GM12878 (cell line): ENCODE measurements at regions not wholly inside any gene's neighbourhood (a gene's known extent, or its start where the extent isn't known, plus 50 kb on each side); places are given as distances from the start of the nearest gene placed in this dataset.

Source experiments
- ATAC-seq: fragments of 200-7000 bp; cut with Tn5 transposase; 3 replicates; pipeline ENCODE4 v1.9.1; 2020; ENCODE audit warnings: mild to moderate bottlenecking, moderate library complexity
- BruUV-seq: library from RNA; stranded (reverse); fragments of 400-500 nt; replicated peaks from 2 replicates; lab custom pipeline; 2021; lab: Mats Ljungman, UMichigan
- CTCF ChIA-PET: fragments of 300-600 bp; sonication (Branson Sonifier 250); formaldehyde crosslinking; extraction: SDS; loops from one replicate; lab custom pipeline; 2021; ENCODE audit warnings: inconsistent platforms; lab: Yijun Ruan, JAX
- POLR2A ChIA-PET: fragments of 350-600 bp; formaldehyde crosslinking; extraction: SDS; loops from one replicate; lab custom pipeline; 2021; ENCODE audit warnings: inconsistent platforms; lab: Charles Lee
- RAD21 ChIA-PET: fragments of 300-600 bp; sonication (Branson Sonifier 250); formaldehyde crosslinking; loops from one replicate; lab custom pipeline; 2023; ENCODE audit warnings: antibody characterized with exemption; ENCODE audit not compliant: unreplicated experiment; lab: Charles Lee
- SMC1A ChIA-PET: fragments of 300-600 bp; sonication (Branson Sonifier 250); formaldehyde crosslinking; loops from one replicate; lab custom pipeline; 2023; ENCODE audit not compliant: unreplicated experiment, uncharacterized antibody; lab: Charles Lee
- DNase-seq: peaks from one replicate; pipeline ENCODE4 v3.0.0-alpha.2; 2011; ENCODE audit warnings: low read depth, low spot score
- FAIRE-seq: peaks from 3 replicates; lab custom pipeline; 2011; peaks lifted over from hg19 to GRCh38; lab: Jason Lieb, UNC
- H2AFZ ChIP-seq: 2 replicates; pipeline ENCODE4 v1.6.0; 2011; ENCODE audit warnings: low read depth, low read length, control low read depth; ENCODE audit not compliant: control insufficient read depth
- H3K27ac ChIP-seq: 2 replicates; pipeline ENCODE4 v1.5.1; 2011; ENCODE audit warnings: control low read depth; ENCODE audit not compliant: control insufficient read depth, insufficient read depth
- H3K27me3 ChIP-seq, 2 experiments: replicated peaks in 1 of 2; 2 replicates each; pipeline versions ENCODE4 v1.6.0 to v1.6.1; 2011; ENCODE audit warnings: low read length in 1 of 2; ENCODE audit not compliant: control insufficient read depth in 2 of 2, insufficient read depth in 2 of 2
- H3K36me3 ChIP-seq, 2 experiments: 2 replicates each; pipeline ENCODE4 v1.5.1; 2011; ENCODE audit warnings: low read length in 1 of 2; ENCODE audit not compliant: control insufficient read depth in 2 of 2, insufficient read depth in 2 of 2
- H3K4me1 ChIP-seq: 2 replicates; pipeline ENCODE4 v1.6.1; 2011; ENCODE audit warnings: mild to moderate bottlenecking, low read length, moderate library complexity, mixed read lengths; ENCODE audit not compliant: control insufficient read depth, insufficient read depth
- H3K4me2 ChIP-seq: 2 replicates; pipeline ENCODE4 v1.6.0; 2011; ENCODE audit warnings: control low read depth; ENCODE audit not compliant: control insufficient read depth, insufficient read depth
- H3K4me3 ChIP-seq: fragments of 200-600 bp; sonication (generic); 2 replicates; pipeline ENCODE4 v1.5.1; 2016
- H3K79me2 ChIP-seq: 2 replicates; pipeline ENCODE4 v1.6.0; 2011; ENCODE audit warnings: low read length; ENCODE audit not compliant: control insufficient read depth, insufficient read depth
- H3K9ac ChIP-seq: 2 replicates; pipeline ENCODE4 v1.8.0; 2011; ENCODE audit warnings: low read length, control low read depth, mixed read lengths; ENCODE audit not compliant: control insufficient read depth, insufficient read depth
- H3K9me3 ChIP-seq: replicated peaks from 3 replicates; pipeline ENCODE4 v1.5.1; 2011; ENCODE audit warnings: mild to moderate bottlenecking, low read length; ENCODE audit not compliant: control insufficient read depth, insufficient read depth
- H4K20me1 ChIP-seq: 2 replicates; pipeline ENCODE4 v1.6.0; 2011; ENCODE audit not compliant: control insufficient read depth, insufficient read depth
- NFYA ChIP-seq: IDR thresholded peaks from 2 replicates; pipeline ENCODE4 v1.6.1; 2011; ENCODE audit warnings: low read depth, mild to moderate bottlenecking, low read length, improper control_type of control experiment, borderline replicate concordance
- RELA ChIP-seq: fragments of 450-650 bp; IDR thresholded peaks from 2 replicates; pipeline ENCODE4 v1.8.0; 2014; ENCODE audit warnings: borderline replicate concordance; ENCODE audit not compliant: partially characterized antibody
- RFX5 ChIP-seq: IDR thresholded peaks from 2 replicates; pipeline ENCODE4 v1.6.1; 2011; ENCODE audit warnings: low read depth, low read length, improper control_type of control experiment
- SREBF1 ChIP-seq: IDR thresholded peaks from 2 replicates; pipeline ENCODE4 v1.6.1; 2012; ENCODE audit warnings: mild to moderate bottlenecking, low read length
- WGBS: methylation state at CpG from one replicate; pipeline ENCODE4 v1.1.6; 2016; ENCODE audit warnings: low lambda C conversion rate; ENCODE audit not compliant: insufficient replicate concordance, insufficient coverage; ENCODE audit errors: missing lambda C conversion rate; 5-methylcytosine and 5-hydroxymethylcytosine counted together
- in situ Hi-C: fragments of 300-500 bp; cut with MboI; formaldehyde crosslinking; loops from 9 replicates; pipeline ENCODE4 v1.14.3; 2018; ENCODE audit warnings: mixed read lengths
- intact Hi-C: fragments of 100-400 bp; cut with micrococcal nuclease; formaldehyde crosslinking; loops from one replicate; pipeline ENCODE4 v1.14.2; 2022; ENCODE audit not compliant: unreplicated experiment
- TF ChIP-seq, protein P1 (sequence below): fragments of 450-650 bp; IDR thresholded peaks from 2 replicates; pipeline ENCODE4 v1.6.1; 2017; ENCODE audit warnings: antibody characterized with exemption, mild to moderate bottlenecking, moderate library complexity

DNA sequence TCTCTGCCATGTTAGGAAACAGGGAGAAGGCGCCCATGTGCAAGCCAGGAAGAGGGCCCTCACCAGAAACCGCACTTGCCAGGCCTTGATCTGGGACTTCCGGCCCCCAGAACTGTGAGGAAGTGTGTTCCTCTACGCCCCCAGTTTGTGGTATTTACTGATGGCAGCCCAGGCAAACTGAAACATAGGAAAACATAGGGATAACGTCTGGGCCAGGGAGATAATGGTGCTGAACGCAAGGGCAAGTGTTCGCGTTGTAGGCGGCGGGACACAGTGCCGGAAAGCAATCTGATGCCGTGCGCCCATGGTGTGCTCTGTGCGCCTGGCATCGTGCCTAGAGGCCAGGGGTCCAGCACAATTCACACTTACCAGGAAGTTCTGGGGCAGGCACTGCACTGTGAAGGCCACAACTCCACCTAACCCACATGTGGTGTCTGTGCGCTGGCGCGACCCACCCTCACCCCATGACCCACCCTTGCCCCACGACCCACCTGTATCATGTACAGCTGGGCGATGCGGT, 53.6 kb downstream of the ARL6IP4 start:
- no peak for FAIRE-seq
- intact Hi-C loops (no loop called here), in situ Hi-C loops (no loop called here)
- Histone ChIP-seq H4K20me1 (no peaks in the 10 kb centered on the region), H3K79me2 (no peaks in the 10 kb centered on the region), H3K27me3 (no peaks in the 10 kb centered on the region; a peak in 2 of 4 replicates), H3K9ac (no peak overlapping the region), H3K36me3 (no peaks in the 10 kb centered on the region), H3K4me2 (no peak overlapping the region), H3K4me3 (no peak overlapping the region), H2AFZ (no peak overlapping the region), H3K27ac (no peak overlapping the region), H3K4me1 (no peaks in the 10 kb centered on the region), H3K9me3 (no peaks in the 10 kb centered on the region)
- ChIA-PET RAD21 (no interaction called here), CTCF (no interaction called here), SMC1A (no interaction called here), POLR2A (no interaction called here)
- WGBS, result 67% methylated on average over 20 of the region's 21 CpGs
- BruUV-seq, result no TSS peak
- DNase-seq, result no peak
- no peak for TF ChIP-seq RELA
- TF ChIP-seq NFYA, result no peak
- TF ChIP-seq SREBF1, result no peak
- TF ChIP-seq, protein P1, sequence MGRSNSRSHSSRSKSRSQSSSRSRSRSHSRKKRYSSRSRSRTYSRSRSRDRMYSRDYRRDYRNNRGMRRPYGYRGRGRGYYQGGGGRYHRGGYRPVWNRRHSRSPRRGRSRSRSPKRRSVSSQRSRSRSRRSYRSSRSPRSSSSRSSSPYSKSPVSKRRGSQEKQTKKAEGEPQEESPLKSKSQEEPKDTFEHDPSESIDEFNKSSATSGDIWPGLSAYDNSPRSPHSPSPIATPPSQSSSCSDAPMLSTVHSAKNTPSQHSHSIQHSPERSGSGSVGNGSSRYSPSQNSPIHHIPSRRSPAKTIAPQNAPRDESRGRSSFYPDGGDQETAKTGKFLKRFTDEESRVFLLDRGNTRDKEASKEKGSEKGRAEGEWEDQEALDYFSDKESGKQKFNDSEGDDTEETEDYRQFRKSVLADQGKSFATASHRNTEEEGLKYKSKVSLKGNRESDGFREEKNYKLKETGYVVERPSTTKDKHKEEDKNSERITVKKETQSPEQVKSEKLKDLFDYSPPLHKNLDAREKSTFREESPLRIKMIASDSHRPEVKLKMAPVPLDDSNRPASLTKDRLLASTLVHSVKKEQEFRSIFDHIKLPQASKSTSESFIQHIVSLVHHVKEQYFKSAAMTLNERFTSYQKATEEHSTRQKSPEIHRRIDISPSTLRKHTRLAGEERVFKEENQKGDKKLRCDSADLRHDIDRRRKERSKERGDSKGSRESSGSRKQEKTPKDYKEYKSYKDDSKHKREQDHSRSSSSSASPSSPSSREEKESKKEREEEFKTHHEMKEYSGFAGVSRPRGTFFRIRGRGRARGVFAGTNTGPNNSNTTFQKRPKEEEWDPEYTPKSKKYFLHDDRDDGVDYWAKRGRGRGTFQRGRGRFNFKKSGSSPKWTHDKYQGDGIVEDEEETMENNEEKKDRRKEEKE, result no peak
- no peak for TF ChIP-seq RFX5
- ATAC-seq, result no peak
